C4-2B (cell line): ENCODE measurements at regions not wholly inside any gene's neighbourhood (a gene's known extent, or its start where the extent isn't known, plus 50 kb on each side); places are given as distances from the start of the nearest gene placed in this dataset.

Experiments
- ZFX ChIP-seq: fragments of 450-650 bp; IDR thresholded peaks from 2 replicates; pipeline ENCODE4 v1.6.1; 2017
- TF ChIP-seq, protein P1 (sequence below): fragments of 450-650 bp; conservative IDR thresholded peaks from 2 replicates; pipeline ENCODE4 v1.5.1; 2017; ENCODE audit warnings: mild to moderate bottlenecking

DNA sequence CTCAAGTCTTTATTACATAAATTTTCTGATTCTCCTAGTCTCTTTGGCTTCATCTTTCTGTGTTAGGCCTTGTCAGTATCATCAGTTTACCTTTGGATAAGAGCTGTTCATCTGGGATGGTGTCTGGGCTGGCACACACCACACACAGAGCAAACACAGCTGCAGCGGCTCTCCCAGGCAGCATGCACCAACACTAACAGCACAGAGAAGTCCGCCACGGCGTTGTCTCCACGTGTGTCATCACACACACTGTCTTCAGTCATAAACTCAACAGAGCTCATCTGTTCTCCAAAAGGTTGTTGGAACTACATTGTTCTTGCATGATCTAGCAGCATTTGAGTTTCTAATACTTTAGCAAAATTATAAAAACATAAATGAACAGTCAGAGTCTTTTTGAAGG, 851.9 kb upstream of the FRG1 start:
- no peak for TF ChIP-seq ZFX
- TF ChIP-seq, protein P1, sequence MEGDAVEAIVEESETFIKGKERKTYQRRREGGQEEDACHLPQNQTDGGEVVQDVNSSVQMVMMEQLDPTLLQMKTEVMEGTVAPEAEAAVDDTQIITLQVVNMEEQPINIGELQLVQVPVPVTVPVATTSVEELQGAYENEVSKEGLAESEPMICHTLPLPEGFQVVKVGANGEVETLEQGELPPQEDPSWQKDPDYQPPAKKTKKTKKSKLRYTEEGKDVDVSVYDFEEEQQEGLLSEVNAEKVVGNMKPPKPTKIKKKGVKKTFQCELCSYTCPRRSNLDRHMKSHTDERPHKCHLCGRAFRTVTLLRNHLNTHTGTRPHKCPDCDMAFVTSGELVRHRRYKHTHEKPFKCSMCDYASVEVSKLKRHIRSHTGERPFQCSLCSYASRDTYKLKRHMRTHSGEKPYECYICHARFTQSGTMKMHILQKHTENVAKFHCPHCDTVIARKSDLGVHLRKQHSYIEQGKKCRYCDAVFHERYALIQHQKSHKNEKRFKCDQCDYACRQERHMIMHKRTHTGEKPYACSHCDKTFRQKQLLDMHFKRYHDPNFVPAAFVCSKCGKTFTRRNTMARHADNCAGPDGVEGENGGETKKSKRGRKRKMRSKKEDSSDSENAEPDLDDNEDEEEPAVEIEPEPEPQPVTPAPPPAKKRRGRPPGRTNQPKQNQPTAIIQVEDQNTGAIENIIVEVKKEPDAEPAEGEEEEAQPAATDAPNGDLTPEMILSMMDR, result no peak
